H1 (cell line): ENCODE measurements at regions not wholly inside any gene's neighbourhood (a gene's known extent, or its start where the extent isn't known, plus 50 kb on each side); places are given as distances from the start of the nearest gene placed in this dataset.

Experiments used
- CTCF ChIA-PET: fragments of 300-600 bp; sonication (Branson Sonifier 250); formaldehyde crosslinking; loops from one replicate; lab custom pipeline; 2021; ENCODE audit not compliant: partially characterized antibody; lab: Charles Lee
- POLR2A ChIA-PET: fragments of 300-600 bp; sonication (Branson Sonifier 250); formaldehyde crosslinking; loops from one replicate; lab custom pipeline; 2021; ENCODE audit warnings: inconsistent platforms; ENCODE audit not compliant: partially characterized antibody; lab: Charles Lee
- DNase-seq, 2 experiments: peaks; one replicate each; pipeline versions ENCODE4 v3.0.0 to v3.0.0-alpha.2; 2010 to 2022; ENCODE audit warnings: low spot score in 2 of 2, low read depth in 1 of 2, mixed read lengths in 1 of 2
- FAIRE-seq: peaks from 2 replicates; lab custom pipeline; 2011; peaks lifted over from hg19 to GRCh38; lab: Jason Lieb, UNC
- H2AFZ ChIP-seq: 2 replicates; pipeline ENCODE4 v1.8.1; 2012; ENCODE audit warnings: low read length, inconsistent platforms
- H2AK5ac ChIP-seq: 2 replicates; pipeline ENCODE4 v1.6.1; 2013; ENCODE audit warnings: low read depth, low read length
- H2BK120ac ChIP-seq: replicated peaks from 2 replicates; pipeline ENCODE3; 2013; ENCODE audit warnings: low read depth, low read length, inconsistent platforms
- H2BK12ac ChIP-seq: 2 replicates; pipeline ENCODE4 v1.6.1; 2013; ENCODE audit warnings: low read depth, low read length
- H2BK15ac ChIP-seq: 2 replicates; pipeline ENCODE4 v1.6.1; 2013; ENCODE audit warnings: low read length
- H2BK20ac ChIP-seq: 2 replicates; pipeline ENCODE4 v1.6.1; 2013; ENCODE audit warnings: low read length
- H2BK5ac ChIP-seq: 2 replicates; pipeline ENCODE4 v1.6.1; 2013; ENCODE audit warnings: low read depth, low read length
- H3K14ac ChIP-seq: 2 replicates; pipeline ENCODE4 v1.6.1; 2013; ENCODE audit warnings: inconsistent platforms; ENCODE audit not compliant: insufficient read length
- H3K18ac ChIP-seq: 2 replicates; pipeline ENCODE4 v1.6.1; 2013; ENCODE audit warnings: low read length; ENCODE audit errors: extremely low read depth
- H3K23ac ChIP-seq: 2 replicates; pipeline ENCODE4 v1.6.1; 2013; ENCODE audit warnings: inconsistent platforms; ENCODE audit not compliant: insufficient read length
- H3K23me2 ChIP-seq: 2 replicates; pipeline ENCODE4 v1.6.1; 2013; ENCODE audit warnings: low read depth, low read length
- H3K27ac ChIP-seq: 2 replicates; pipeline ENCODE4 v1.6.1; 2011; ENCODE audit warnings: low read depth, low read length, inconsistent platforms
- H3K27me3 ChIP-seq, 4 experiments: replicated peaks in 1 of 4; 1 replicate in 1 of 4; 2 replicates in 3 of 4; pipeline versions ENCODE4 v1.6.1 to v1.8.1; 2011 to 2013; ENCODE audit warnings: low read length in 3 of 4, mild to moderate bottlenecking in 3 of 4, inconsistent platforms in 2 of 4, mixed read lengths in 2 of 4, moderate library complexity in 1 of 4; ENCODE audit not compliant: control insufficient read depth in 3 of 4, insufficient read depth in 3 of 4; ENCODE audit errors: extremely low read depth in 1 of 4
- H3K36me3 ChIP-seq, 4 experiments: 2 replicates each; pipeline versions ENCODE4 v1.6.1 to v1.8.1; 2011 to 2013; ENCODE audit warnings: mild to moderate bottlenecking in 4 of 4, low read length in 3 of 4, moderate library complexity in 2 of 4, control low read depth in 1 of 4, inconsistent platforms in 1 of 4; ENCODE audit not compliant: insufficient read depth in 4 of 4, control insufficient read depth in 2 of 4
- H3K4ac ChIP-seq: replicated peaks from 2 replicates; pipeline ENCODE3; 2013; ENCODE audit warnings: low read length, low read depth, mixed read lengths, inconsistent platforms; ENCODE audit not compliant: insufficient read length
- H3K4me1 ChIP-seq, 4 experiments: replicated peaks in 1 of 4; 1 replicate in 1 of 4; 2 replicates in 3 of 4; pipeline versions ENCODE4 v1.6.1 to v1.8.1; 2011 to 2013; ENCODE audit warnings: low read length in 3 of 4, inconsistent platforms in 2 of 4, mixed read lengths in 1 of 4; ENCODE audit not compliant: insufficient read depth in 4 of 4, control insufficient read depth in 3 of 4
- H3K4me2 ChIP-seq, 2 experiments: 2 replicates each; pipeline versions ENCODE4 v1.6.1 to v1.8.1; 2011 to 2013; ENCODE audit warnings: low read depth in 2 of 2, low read length in 2 of 2, control low read depth in 1 of 2, inconsistent platforms in 1 of 2, mild to moderate bottlenecking in 1 of 2; ENCODE audit not compliant: insufficient read depth in 1 of 2
- H3K4me3 ChIP-seq, 4 experiments: fragments of 200-600, 300-600 bp in 1 of 4; sonication (generic), shearing (Covaris generic), sonication (Bioruptor Twin) in 1 of 4; 2 replicates each; pipeline versions ENCODE4 v1.5.1 to v1.8.1; 2011 to 2016; ENCODE audit warnings: low read length in 4 of 4, low read depth in 3 of 4, control low read depth in 2 of 4, inconsistent platforms in 2 of 4, mild to moderate bottlenecking in 2 of 4, mixed read lengths in 1 of 4, moderate library complexity in 1 of 4; ENCODE audit not compliant: insufficient read depth in 2 of 4; ENCODE audit errors: extremely low read depth in 1 of 4
- H3K56ac ChIP-seq: replicated peaks from 2 replicates; pipeline ENCODE3; 2013; ENCODE audit warnings: low read depth, mild to moderate bottlenecking, mixed read lengths, low read length, inconsistent platforms; ENCODE audit not compliant: insufficient read length
- H3K79me1 ChIP-seq: 2 replicates; pipeline ENCODE4 v1.6.1; 2013; ENCODE audit warnings: low read depth, low read length, control low read depth
- H3K79me2 ChIP-seq, 2 experiments: 2 replicates each; pipeline versions ENCODE4 v1.6.1 to v1.8.1; 2012 to 2013; ENCODE audit warnings: low read length in 2 of 2, mild to moderate bottlenecking in 2 of 2, inconsistent platforms in 1 of 2; ENCODE audit not compliant: insufficient read depth in 2 of 2, control insufficient read depth in 1 of 2
- H3K9ac ChIP-seq, 4 experiments: replicated peaks in 1 of 4; 1 replicate in 1 of 4; 2 replicates in 3 of 4; pipeline versions ENCODE4 v1.6.1 to v1.8.1; 2011 to 2013; ENCODE audit warnings: low read depth in 3 of 4, low read length in 3 of 4, control low read depth in 2 of 4, mild to moderate bottlenecking in 2 of 4, moderate library complexity in 2 of 4, inconsistent platforms in 1 of 4; ENCODE audit errors: extremely low read depth in 1 of 4
- H3K9me3 ChIP-seq, 2 experiments: 2 replicates each; pipeline versions ENCODE4 v1.6.1 to v1.8.1; 2012 to 2013; ENCODE audit warnings: mild to moderate bottlenecking in 2 of 2, moderate library complexity in 2 of 2, control low read depth in 1 of 2, inconsistent platforms in 1 of 2, low read depth in 1 of 2, low read length in 1 of 2, mixed read lengths in 1 of 2; ENCODE audit not compliant: insufficient read depth in 2 of 2
- H4K20me1 ChIP-seq, 2 experiments: replicated peaks in 1 of 2; 2 replicates each; pipeline versions ENCODE3 to v1.8.1; 2011 to 2013; ENCODE audit warnings: inconsistent platforms in 2 of 2, low read length in 2 of 2, mild to moderate bottlenecking in 1 of 2; ENCODE audit not compliant: insufficient read depth in 2 of 2, control insufficient read depth in 1 of 2
- H4K5ac ChIP-seq: 2 replicates; pipeline ENCODE4 v1.6.1; 2013; ENCODE audit warnings: low read length, low read depth, mixed read lengths, inconsistent platforms; ENCODE audit not compliant: insufficient read length
- H4K8ac ChIP-seq: 2 replicates; pipeline ENCODE4 v1.8.0; 2013; ENCODE audit warnings: mild to moderate bottlenecking, moderate library complexity, low read length, inconsistent platforms; ENCODE audit not compliant: insufficient read depth; ENCODE audit errors: extremely low read depth
- H4K91ac ChIP-seq: replicated peaks from 2 replicates; pipeline ENCODE3; 2013; ENCODE audit warnings: low read length, mixed read lengths, inconsistent platforms; ENCODE audit not compliant: insufficient read length
- CBX8 ChIP-seq: fragments of 300-800, 300-1000 bp; sonication (generic); IDR thresholded peaks from 2 replicates; pipeline ENCODE4 v1.7.1; 2016; ENCODE audit warnings: low read depth, low read length, borderline replicate concordance
- CTBP2 ChIP-seq: IDR thresholded peaks from 2 replicates; pipeline ENCODE4 v1.7.0; 2011; ENCODE audit warnings: borderline replicate concordance, mild to moderate bottlenecking, moderate library complexity, mixed read lengths, low read length; ENCODE audit not compliant: insufficient read depth, insufficient read length
- CTCF ChIP-seq, 3 experiments: IDR thresholded peaks; 1 replicate in 2 of 3; 2 replicates in 1 of 3; pipeline versions ENCODE4 v1.5.1 to v1.6.1; 2011; ENCODE audit warnings: low read length in 3 of 3, mild to moderate bottlenecking in 3 of 3, inconsistent platforms in 2 of 3, low read depth in 1 of 3, moderate library complexity in 1 of 3; ENCODE audit not compliant: insufficient read depth in 1 of 3; ENCODE audit errors: control extremely low read depth in 1 of 3
- GABPA ChIP-seq: IDR thresholded peaks from 2 replicates; pipeline ENCODE4 v1.6.1; 2011; ENCODE audit warnings: mild to moderate bottlenecking, low read length, moderate library complexity, borderline replicate concordance; ENCODE audit not compliant: insufficient read depth
- HDAC6 ChIP-seq: IDR thresholded peaks from one replicate; pipeline ENCODE4 v1.7.1; 2012; ENCODE audit warnings: low read depth, mild to moderate bottlenecking, inconsistent platforms, low read length, moderate library complexity
- NANOG ChIP-seq: IDR thresholded peaks from 2 replicates; pipeline ENCODE4 v1.6.1; 2011; ENCODE audit warnings: low read length, low read depth, mild to moderate bottlenecking, inconsistent platforms; ENCODE audit not compliant: insufficient read depth, poor library complexity, severe bottlenecking
- POU5F1 ChIP-seq: IDR thresholded peaks from 2 replicates; pipeline ENCODE4 v1.6.1; 2011; ENCODE audit warnings: low read depth, mild to moderate bottlenecking, low read length, moderate library complexity
- RBBP5 ChIP-seq: IDR thresholded peaks from 2 replicates; pipeline ENCODE4 v1.7.1; 2012; ENCODE audit warnings: low read depth, mild to moderate bottlenecking, inconsistent platforms, low read length, moderate library complexity, borderline replicate concordance
- SP1 ChIP-seq: IDR thresholded peaks from 2 replicates; pipeline ENCODE4 v1.6.1; 2011; ENCODE audit warnings: low read depth, low read length
- USF2 ChIP-seq: IDR thresholded peaks from 2 replicates; pipeline ENCODE4 v1.6.1; 2011; ENCODE audit warnings: low read length, improper control_type of control experiment
- WGBS, 2 experiments: shearing (Covaris generic) in 1 of 2; methylation state at CpG; one replicate each; pipeline versions ENCODE4 v1.1.6 to v1.1.7; 2013 to 2015; ENCODE audit warnings: low lambda C conversion rate in 2 of 2, mixed read lengths in 2 of 2, inconsistent platforms in 1 of 2, low coverage in 1 of 2, missing lambda C conversion rate in 1 of 2; ENCODE audit not compliant: insufficient replicate concordance in 2 of 2, insufficient coverage in 1 of 2, insufficient read length in 1 of 2; ENCODE audit errors: extremely low coverage in 1 of 2, missing lambda C conversion rate in 1 of 2; 5-methylcytosine and 5-hydroxymethylcytosine counted together

GRCh38 chr6:126779331-126779730 is 339.1 kb upstream of the RSPO3 start:
- no peak overlapping the region for H3K14ac ChIP-seq
- no peak overlapping the region for H2BK12ac ChIP-seq
- no peaks in the 10 kb centered on the region for H4K20me1 ChIP-seq
- no peak overlapping the region for H3K18ac ChIP-seq
- H3K4me1 ChIP-seq = no peaks in the 10 kb centered on the region
- no peak overlapping the region for H3K56ac ChIP-seq
- no peaks in the 10 kb centered on the region for H3K79me1 ChIP-seq
- H2BK15ac ChIP-seq = no peak overlapping the region
- H4K5ac ChIP-seq = no peak overlapping the region
- WGBS, 2 experiments = 95% methylated on average over 3 of the region's 3 CpGs; no CpG with 5 or more reads in 1 of the 2 experiments
- H3K4ac ChIP-seq = no peak overlapping the region
- CTCF ChIA-PET = no interaction called here
- no peak overlapping the region for H2AFZ ChIP-seq
- DNase-seq (no peak), FAIRE-seq (no peak)
- H3K23me2 ChIP-seq = no peaks in the 10 kb centered on the region
- H3K4me3 ChIP-seq = no peak overlapping the region
- no peak overlapping the region for H2AK5ac ChIP-seq
- no peak overlapping the region for H4K91ac ChIP-seq
- no peak overlapping the region for H2BK5ac ChIP-seq
- H3K27me3 ChIP-seq = no peaks in the 10 kb centered on the region
- no peaks in the 10 kb centered on the region for H3K79me2 ChIP-seq
- no peak overlapping the region for H3K27ac ChIP-seq
- POLR2A ChIA-PET = no interaction called here
- no peak overlapping the region for H3K23ac ChIP-seq
- no peaks in the 10 kb centered on the region for H3K9me3 ChIP-seq
- H2BK120ac ChIP-seq = no peak overlapping the region
- no peak overlapping the region for H4K8ac ChIP-seq
- H3K9ac ChIP-seq = no peak overlapping the region
- no peak overlapping the region for H2BK20ac ChIP-seq
- H3K36me3 ChIP-seq = no peaks in the 10 kb centered on the region
- H3K4me2 ChIP-seq = no peak overlapping the region
- no peak for TF ChIP-seq HDAC6
- no peak for TF ChIP-seq CTCF (IDR thresholded peaks at IDR 0.05; ENCODE audit: control extremely low read depth in 1 of 3, insufficient read depth in 1 of 3, low read depth in 1 of 3, low read length in 3 of 3)
- TF ChIP-seq RBBP5 = no peak
- TF ChIP-seq SP1 = no peak
- no peak for TF ChIP-seq USF2
- TF ChIP-seq CTBP2 = no peak
- no peak for TF ChIP-seq GABPA
- TF ChIP-seq POU5F1 = no peak
- TF ChIP-seq NANOG = no peak
- TF ChIP-seq CBX8 = no peak
